ENCODE measurements at regions not wholly inside any gene's neighbourhood (a gene's known extent, or its start where the extent isn't known, plus 50 kb on each side); places are given as distances from the start of the nearest gene placed in this dataset.

DNA sequence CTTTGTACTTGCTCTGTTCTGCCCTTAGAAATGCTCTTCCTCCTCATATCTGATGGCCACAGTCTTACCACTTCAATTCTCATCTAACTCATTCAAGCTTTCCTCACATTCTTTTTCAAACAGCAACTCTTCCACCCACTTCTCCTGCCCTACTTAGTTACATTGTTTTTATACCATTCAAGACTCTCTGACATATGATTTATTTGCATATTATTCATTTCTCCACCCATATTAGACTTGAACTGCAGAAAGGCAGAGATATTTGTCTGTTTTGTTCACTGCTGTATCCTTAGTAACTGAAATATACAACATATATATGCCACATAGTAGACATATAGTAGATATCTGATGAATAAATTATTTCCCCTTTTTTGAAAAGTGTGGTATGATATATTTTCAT lies 95.5 kb upstream of the DCN start:
- Histone ChIP-seq H3K9me3 (ENCODE audit: control insufficient read depth, insufficient read depth, low read length) (no peaks in the 10 kb centered on the region), H3K27me3 (ENCODE audit: control insufficient read depth, insufficient read depth, low read length) (no peaks in the 10 kb centered on the region), H3K4me3 (ENCODE audit: low read depth, low read length) (no peak overlapping the region), H3K27ac (ENCODE audit: low read depth, low read length) (no peak overlapping the region)
- CTCF ChIA-PET: interaction anchor here (0.6 kb wide), 1 partner anchor 88 kb away, joined by 3 read pairs; no protein-coding TSS in a partner anchor
- POLR2A ChIA-PET: no interaction called here
- DNase-seq (ENCODE audit: low read depth, low spot score): no peak
- TF ChIP-seq CTCF (IDR thresholded peaks at IDR 0.05; ENCODE audit: low read depth, low read length): no peak

DNA sequence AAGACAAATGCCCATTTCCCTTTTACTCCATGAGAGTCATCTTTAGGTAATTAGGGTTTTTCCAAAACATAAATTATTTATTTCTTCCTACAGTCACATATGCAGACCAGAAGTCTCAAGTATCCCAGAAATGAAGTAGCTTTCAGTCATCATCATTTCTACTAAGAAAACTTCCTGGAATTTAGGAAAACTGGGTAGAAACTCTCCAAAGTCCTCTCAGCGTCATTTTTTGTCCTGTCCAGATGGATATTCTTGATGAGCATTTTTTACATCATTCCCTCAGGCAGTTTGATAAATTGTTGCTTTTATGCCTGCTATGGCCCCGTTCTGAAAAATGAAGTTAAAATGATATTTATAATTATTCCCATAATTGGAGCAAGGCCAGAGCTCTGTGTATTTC lies 93.9 kb upstream of the DCN start:
- Histone ChIP-seq H3K27me3 (ENCODE audit: control insufficient read depth, insufficient read depth, low read length) (no peaks in the 10 kb centered on the region), H3K4me3 (ENCODE audit: low read depth, low read length) (no peak overlapping the region), H3K27ac (ENCODE audit: low read depth, low read length) (no peak overlapping the region), H3K9me3 (ENCODE audit: control insufficient read depth, insufficient read depth, low read length) (no peaks in the 10 kb centered on the region)
- ChIA-PET CTCF (no interaction called here), POLR2A (no interaction called here)
- TF ChIP-seq CTCF (IDR thresholded peaks at IDR 0.05; ENCODE audit: low read depth, low read length): no peak
- DNase-seq (ENCODE audit: low read depth, low spot score): no peak

DNA sequence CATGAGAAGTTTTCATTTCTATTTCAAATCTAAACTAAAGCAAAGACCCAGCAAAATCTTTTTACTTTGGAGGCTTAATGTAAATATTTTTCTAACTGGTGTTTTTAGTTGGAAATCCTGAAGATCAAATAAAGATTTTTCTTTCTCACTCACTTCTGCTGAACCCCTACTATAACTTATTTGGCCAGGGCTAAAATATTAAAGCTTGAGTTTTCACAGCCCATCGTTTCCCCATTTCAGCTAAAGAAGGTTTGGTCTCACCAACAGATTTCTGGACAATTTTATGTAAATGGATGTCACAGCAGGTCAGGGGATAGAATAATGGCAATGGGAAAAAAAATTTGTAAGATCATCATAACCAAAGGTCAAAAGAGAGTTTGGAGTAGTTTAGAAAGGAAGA lies 92.7 kb upstream of the DCN start:
- H3K4me3 ChIP-seq (ENCODE audit: low read depth, low read length): no peak overlapping the region
- DNase-seq (ENCODE audit: low read depth, low spot score): no peak
- no peaks in the 10 kb centered on the region for H3K27me3 ChIP-seq (ENCODE audit: control insufficient read depth, insufficient read depth, low read length)
- no peaks in the 10 kb centered on the region for H3K9me3 ChIP-seq (ENCODE audit: control insufficient read depth, insufficient read depth, low read length)
- POLR2A ChIA-PET: no interaction called here
- peak overlapping the region; percentile 39 for H3K27ac ChIP-seq (ENCODE audit: low read depth, low read length)
- TF ChIP-seq CTCF (IDR thresholded peaks at IDR 0.05; ENCODE audit: low read depth, low read length): no peak
- CTCF ChIA-PET: no interaction called here

- ChIA-PET POLR2A (no interaction called here), CTCF (interaction anchor here (1.2 to 1.3 kb wide), 2 partner anchors 80 to 94 kb away, joined by 3 read pairs; no protein-coding TSS in a partner anchor)
- H3K27me3 ChIP-seq (ENCODE audit: control insufficient read depth, insufficient read depth, low read length): no peaks in the 10 kb centered on the region
- peak; percentile 69 for DNase-seq (ENCODE audit: low read depth, low spot score)
- H3K9me3 ChIP-seq (ENCODE audit: control insufficient read depth, insufficient read depth, low read length): no peaks in the 10 kb centered on the region
- H3K27ac ChIP-seq (ENCODE audit: low read depth, low read length): peak overlapping the region; percentile 39
- TF ChIP-seq CTCF (IDR thresholded peaks at IDR 0.05; ENCODE audit: low read depth, low read length): no peak
- H3K4me3 ChIP-seq (ENCODE audit: low read depth, low read length): no peak overlapping the region
Observed at GRCh38 chr12:91274916-91275315, 92.3 kb upstream of the DCN start.

DNA sequence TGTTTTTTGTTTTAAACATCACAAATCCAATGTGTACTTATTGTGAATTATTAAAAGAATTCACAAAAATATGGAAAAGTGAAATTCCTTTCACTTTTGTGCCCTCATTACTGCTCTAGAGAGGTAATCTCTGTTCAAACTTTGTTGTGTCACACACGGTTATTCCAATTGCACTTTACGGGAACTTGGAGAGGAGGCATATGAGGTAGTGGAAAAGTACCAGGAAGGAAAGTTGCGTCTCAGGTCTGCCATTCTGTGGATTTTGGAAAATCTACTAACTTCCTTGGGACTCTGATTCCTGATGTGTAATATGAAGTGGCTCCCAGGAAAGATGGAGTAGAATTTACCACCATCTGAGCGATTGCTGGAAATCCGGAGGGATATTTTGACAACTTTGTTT lies 90.9 kb upstream of the DCN start:
- POLR2A ChIA-PET: interaction anchor here (1.0 kb wide), 1 partner anchor 98 kb away, joined by 4 read pairs; no protein-coding TSS in a partner anchor
- no peak overlapping the region for H3K4me3 ChIP-seq (ENCODE audit: low read depth, low read length)
- CTCF ChIA-PET: no interaction called here
- no peak overlapping the region for H3K27ac ChIP-seq (ENCODE audit: low read depth, low read length)
- no peaks in the 10 kb centered on the region for H3K27me3 ChIP-seq (ENCODE audit: control insufficient read depth, insufficient read depth, low read length)
- H3K9me3 ChIP-seq (ENCODE audit: control insufficient read depth, insufficient read depth, low read length): no peaks in the 10 kb centered on the region
- no peak for DNase-seq (ENCODE audit: low read depth, low spot score)
- TF ChIP-seq CTCF (IDR thresholded peaks at IDR 0.05; ENCODE audit: low read depth, low read length): no peak

Data from AG04450 (cell line).